Hematopoietic multipotent progenitor cell (in vitro differentiated cells): ENCODE measurements at regions not wholly inside any gene's neighbourhood (a gene's known extent, or its start where the extent isn't known, plus 50 kb on each side); places are given as distances from the start of the nearest gene placed in this dataset.

Experiments used
- DNase-seq, 3 donors: peaks; one replicate each; pipeline ENCODE4 v3.0.0-alpha.2; 2011 to 2015; ENCODE audit warnings: low read depth in 2 of 3, low spot score in 2 of 3

GRCh38 chr1:232386721-232387510, 243.0 kb downstream of the SIPA1L2 start:
- no peak for DNase-seq

- no peak for DNase-seq
These were observed 243.6 kb downstream of the SIPA1L2 start for GRCh38 chr1:232386294-232386693.

GRCh38 chr1:232385221-232385620, 244.7 kb downstream of the SIPA1L2 start:
- DNase-seq = no peak

GRCh38 chr1:232384171-232384883, 245.6 kb downstream of the SIPA1L2 start:
- DNase-seq = no peak

GRCh38 chr1:232383455-232384123, 246.3 kb downstream of the SIPA1L2 start:
- DNase-seq = no peak

- no peak for DNase-seq
These were observed 247.3 kb downstream of the SIPA1L2 start for GRCh38 chr1:232382671-232383070.

GRCh38 chr1:232381394-232382100, 248.4 kb downstream of the SIPA1L2 start:
- no peak for DNase-seq

GRCh38 chr1:232380596-232380995, 249.3 kb downstream of the SIPA1L2 start:
- no peak for DNase-seq

- DNase-seq = no peak
These were observed 249.8 kb downstream of the SIPA1L2 start for GRCh38 chr1:232380131-232380530.

- DNase-seq = no peak
These were observed 250.9 kb downstream of the SIPA1L2 start for GRCh38 chr1:232379063-232379434.

GRCh38 chr1:232378266-232379062, 251.5 kb downstream of the SIPA1L2 start:
- no peak for DNase-seq

GRCh38 chr1:232377494-232377770, 252.5 kb downstream of the SIPA1L2 start:
- no peak for DNase-seq

- DNase-seq = no peak
These were observed 253.1 kb downstream of the SIPA1L2 start for GRCh38 chr1:232376632-232377493.

- no peak for DNase-seq
These were observed 257.0 kb downstream of the SIPA1L2 start for GRCh38 chr1:232372841-232373440.

GRCh38 chr1:232372431-232372830, 257.5 kb downstream of the SIPA1L2 start:
- no peak for DNase-seq

GRCh38 chr1:232369451-232370296, 260.3 kb downstream of the SIPA1L2 start:
- no peak for DNase-seq

- DNase-seq = no peak
These were observed 261.1 kb downstream of the SIPA1L2 start for GRCh38 chr1:232368821-232369321.

GRCh38 chr1:232367293-232367692, 262.6 kb downstream of the SIPA1L2 start:
- no peak for DNase-seq
